ENCODE measurements at regions not wholly inside any gene's neighbourhood (a gene's known extent, or its start where the extent isn't known, plus 50 kb on each side); places are given as distances from the start of the nearest gene placed in this dataset.

DNA sequence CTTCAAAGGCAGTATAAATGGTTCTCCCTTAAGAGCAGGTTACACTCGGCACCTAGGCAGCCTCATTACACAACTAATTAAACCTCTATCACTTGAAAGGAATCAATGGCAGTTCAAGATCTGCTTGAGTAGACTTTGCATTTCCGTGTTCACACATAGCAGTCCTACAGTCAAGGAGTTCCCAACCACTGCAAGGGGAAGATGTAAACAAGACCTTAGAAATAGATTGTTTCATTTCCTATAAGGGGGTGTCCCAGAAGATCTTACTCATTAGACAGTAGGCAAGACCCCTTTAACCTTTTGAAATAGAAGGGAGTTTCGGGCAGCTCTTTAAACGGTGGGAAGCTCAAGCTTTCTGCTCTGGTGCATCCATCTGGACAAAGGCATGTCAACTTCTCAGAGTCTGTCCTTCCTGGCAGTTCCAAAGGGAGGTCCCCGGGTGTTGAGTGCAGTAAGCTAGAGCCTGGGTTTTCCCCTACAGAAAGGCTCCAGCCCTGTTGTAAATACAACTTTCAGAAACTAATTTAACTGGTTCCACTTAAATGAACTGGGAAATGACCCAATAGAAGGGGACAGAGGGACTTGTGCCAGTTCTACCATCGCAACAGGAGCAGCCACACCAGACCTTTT, 150.8 kb downstream of the RBMX2 start:
- no peak overlapping the region for H3K4me3 ChIP-seq (ENCODE audit: low read depth, low read length)
- TF ChIP-seq, protein P1, sequence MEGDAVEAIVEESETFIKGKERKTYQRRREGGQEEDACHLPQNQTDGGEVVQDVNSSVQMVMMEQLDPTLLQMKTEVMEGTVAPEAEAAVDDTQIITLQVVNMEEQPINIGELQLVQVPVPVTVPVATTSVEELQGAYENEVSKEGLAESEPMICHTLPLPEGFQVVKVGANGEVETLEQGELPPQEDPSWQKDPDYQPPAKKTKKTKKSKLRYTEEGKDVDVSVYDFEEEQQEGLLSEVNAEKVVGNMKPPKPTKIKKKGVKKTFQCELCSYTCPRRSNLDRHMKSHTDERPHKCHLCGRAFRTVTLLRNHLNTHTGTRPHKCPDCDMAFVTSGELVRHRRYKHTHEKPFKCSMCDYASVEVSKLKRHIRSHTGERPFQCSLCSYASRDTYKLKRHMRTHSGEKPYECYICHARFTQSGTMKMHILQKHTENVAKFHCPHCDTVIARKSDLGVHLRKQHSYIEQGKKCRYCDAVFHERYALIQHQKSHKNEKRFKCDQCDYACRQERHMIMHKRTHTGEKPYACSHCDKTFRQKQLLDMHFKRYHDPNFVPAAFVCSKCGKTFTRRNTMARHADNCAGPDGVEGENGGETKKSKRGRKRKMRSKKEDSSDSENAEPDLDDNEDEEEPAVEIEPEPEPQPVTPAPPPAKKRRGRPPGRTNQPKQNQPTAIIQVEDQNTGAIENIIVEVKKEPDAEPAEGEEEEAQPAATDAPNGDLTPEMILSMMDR (IDR thresholded peaks at IDR 0.05; ENCODE audit: insufficient read depth, low read depth, low read length): no peak
- DNase-seq (ENCODE audit: low read depth): no peak

DNA sequence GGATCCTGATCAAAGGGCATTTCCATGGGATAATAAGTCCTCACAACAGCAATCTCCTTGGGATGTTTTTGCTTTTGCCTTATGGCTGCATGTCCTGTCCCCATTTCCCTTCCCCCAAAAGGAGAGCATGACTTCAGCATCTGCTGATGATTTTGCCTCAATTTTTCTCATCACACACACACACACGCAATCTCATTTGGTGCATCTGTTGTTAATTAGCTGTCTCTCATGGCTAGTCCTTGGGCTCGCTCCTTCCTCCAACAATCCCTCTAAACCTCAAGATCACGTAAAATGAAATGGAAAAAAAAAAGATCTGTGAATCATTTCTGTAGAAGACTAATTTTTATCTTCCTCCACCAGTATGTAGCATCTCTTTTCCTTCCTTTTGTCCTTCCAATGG, 153.6 kb downstream of the RBMX2 start:
- TF ChIP-seq, protein P1 (IDR thresholded peaks at IDR 0.05; ENCODE audit: insufficient read depth, low read depth, low read length): no peak
- H3K4me3 ChIP-seq (ENCODE audit: low read depth, low read length): no peak overlapping the region
- DNase-seq (ENCODE audit: low read depth): peak; percentile 39

DNA sequence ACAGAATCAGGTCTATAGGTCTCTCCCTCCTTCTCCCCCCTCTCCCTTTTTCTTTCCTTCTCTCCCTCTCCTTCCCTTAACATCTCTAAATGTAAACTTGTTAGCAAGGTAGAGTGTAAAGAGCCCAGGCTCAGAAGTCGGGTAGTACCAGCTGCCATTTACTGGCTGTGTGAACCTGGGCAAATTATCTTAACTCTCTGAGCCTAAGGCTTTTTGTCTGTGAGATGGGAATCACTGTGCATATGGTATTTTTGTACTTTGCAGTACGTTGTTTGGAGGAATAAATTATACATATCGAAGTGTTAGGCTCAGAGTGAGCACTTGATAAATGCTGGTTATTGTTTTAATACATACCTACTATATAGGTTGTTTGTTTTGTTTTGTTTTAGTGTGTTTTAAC, 154.0 kb downstream of the RBMX2 start:
- H3K4me3 ChIP-seq (ENCODE audit: low read depth, low read length): no peak overlapping the region
- DNase-seq (ENCODE audit: low read depth): no peak
- TF ChIP-seq, protein P1 (IDR thresholded peaks at IDR 0.05; ENCODE audit: insufficient read depth, low read depth, low read length): no peak

DNA sequence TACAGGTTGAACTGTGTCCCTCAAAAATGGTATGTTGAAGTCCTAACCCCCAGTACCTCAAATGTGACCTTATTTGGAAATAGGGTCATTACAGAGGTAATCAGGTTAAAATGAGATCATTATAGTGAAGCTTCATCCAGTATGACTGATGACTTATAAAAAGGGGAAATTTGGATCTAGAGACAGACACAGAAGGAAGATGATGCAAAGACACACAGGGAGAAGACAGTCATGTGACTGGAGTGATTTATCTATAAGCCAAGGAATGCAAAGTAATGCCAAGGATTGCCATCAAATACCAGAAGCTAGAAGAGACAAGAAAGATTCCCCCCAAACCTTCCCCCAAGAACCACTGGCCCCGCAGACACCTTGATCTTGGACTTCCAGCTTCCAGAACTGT, 155.2 kb downstream of the RBMX2 start:
- H3K4me3 ChIP-seq (ENCODE audit: low read depth, low read length): no peak overlapping the region
- no peak for DNase-seq (ENCODE audit: low read depth)
- TF ChIP-seq, protein P1 (IDR thresholded peaks at IDR 0.05; ENCODE audit: insufficient read depth, low read depth, low read length): no peak

DNA sequence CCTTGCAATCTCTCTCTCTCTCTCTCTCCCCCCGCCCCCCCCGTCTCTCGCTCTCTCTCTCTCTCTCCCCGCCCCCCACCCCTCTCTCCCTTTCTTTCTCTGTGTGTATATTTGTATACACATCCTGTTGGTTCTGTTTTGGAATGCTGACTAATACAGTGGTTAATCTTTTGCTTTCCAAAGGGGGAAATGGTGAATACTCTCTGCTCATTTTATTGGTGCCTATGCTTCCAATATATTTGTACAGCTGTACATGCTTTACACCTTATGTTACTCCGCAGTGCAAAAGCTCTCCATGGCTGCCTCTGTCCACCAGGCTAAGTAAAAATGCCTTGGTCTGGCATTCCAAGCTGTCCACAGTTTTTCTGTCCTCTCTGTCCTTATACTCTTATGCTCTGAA, 158.8 kb downstream of the RBMX2 start:
- TF ChIP-seq, protein P1 (IDR thresholded peaks at IDR 0.05; ENCODE audit: insufficient read depth, low read depth, low read length): no peak
- H3K4me3 ChIP-seq (ENCODE audit: low read depth, low read length): no peak overlapping the region
- DNase-seq (ENCODE audit: low read depth): no peak

DNA sequence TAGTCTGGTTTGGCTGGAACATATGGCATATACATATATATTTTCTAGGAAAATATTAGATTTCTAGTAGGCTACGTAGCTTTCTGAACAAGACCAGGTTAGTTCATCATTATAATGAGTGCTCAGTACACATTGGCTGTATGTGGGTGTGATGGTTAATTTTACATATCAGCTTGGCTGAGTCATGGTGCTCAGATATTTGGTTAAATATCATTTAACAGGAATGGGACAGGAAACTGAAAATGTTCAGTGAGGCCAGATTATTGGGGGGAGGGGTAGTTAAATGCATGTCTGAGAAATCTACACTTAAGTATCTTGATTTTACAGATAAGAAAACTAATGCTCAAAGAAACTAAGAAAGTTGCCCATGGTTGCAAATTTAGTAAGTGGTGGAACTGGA, 160.1 kb downstream of the RBMX2 start:
- no peak overlapping the region for H3K4me3 ChIP-seq (ENCODE audit: low read depth, low read length)
- TF ChIP-seq, protein P1 (IDR thresholded peaks at IDR 0.05; ENCODE audit: insufficient read depth, low read depth, low read length): no peak
- DNase-seq (ENCODE audit: low read depth): no peak

DNA sequence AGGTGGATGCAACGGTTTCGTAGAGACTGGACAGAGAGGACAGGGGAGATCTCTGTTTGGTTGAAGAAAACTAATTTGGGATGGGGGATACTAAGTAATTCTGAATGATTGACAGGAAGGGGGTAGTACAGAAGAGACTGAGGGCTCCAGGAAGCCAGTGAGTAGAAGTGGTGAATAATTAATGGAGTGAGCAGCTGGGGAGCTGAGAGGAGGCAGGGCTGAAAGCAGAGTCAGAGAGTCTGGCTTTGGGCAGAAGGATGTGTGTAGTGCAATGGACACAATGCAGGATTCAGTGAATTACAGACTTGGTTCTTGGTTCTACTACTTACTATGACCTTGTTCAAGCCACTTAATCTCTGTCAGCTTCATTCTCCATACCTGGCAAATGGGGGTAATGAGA, 161.7 kb downstream of the RBMX2 start:
- TF ChIP-seq, protein P1 (IDR thresholded peaks at IDR 0.05; ENCODE audit: insufficient read depth, low read depth, low read length): no peak
- no peak for DNase-seq (ENCODE audit: low read depth)
- H3K4me3 ChIP-seq (ENCODE audit: low read depth, low read length): no peak overlapping the region
